ENCODE measurements at regions not wholly inside any gene's neighbourhood (a gene's known extent, or its start where the extent isn't known, plus 50 kb on each side); places are given as distances from the start of the nearest gene placed in this dataset.

DNA sequence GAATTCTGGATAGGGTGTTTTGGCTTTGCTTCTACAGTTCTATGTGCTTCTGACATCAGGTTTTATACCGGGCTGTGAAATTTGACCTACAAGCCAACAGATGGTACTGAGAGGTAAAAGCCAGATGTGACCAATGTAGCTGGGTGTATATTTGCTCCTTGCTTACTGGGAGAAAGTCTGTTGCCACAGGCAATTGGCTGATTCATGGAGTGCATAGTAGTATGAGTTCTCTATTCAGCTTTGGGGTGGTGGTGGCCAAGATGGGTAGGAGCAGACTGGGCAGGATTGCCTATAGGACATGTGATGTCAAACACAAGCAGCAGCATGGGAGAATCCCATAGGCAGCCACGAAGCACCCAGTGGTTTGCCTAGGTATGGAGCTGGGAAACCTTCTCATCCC is 1827.0 kb downstream of the C4orf33 start:
- ChIA-PET CTCF (no interaction called here), POLR2A (ENCODE audit: unreplicated experiment) (no interaction called here)
- Histone ChIP-seq H3K9ac (ENCODE audit: low read depth, low read length) (no peak overlapping the region), H4K91ac (ENCODE audit: insufficient read depth, low read depth, low read length) (no peak overlapping the region), H4K8ac (ENCODE audit: low read depth in 2 of 2, low read length in 2 of 2) (no peak overlapping the region), H3K4me1 (ENCODE audit: control insufficient read depth, insufficient read depth, low read length) (no peaks in the 10 kb centered on the region), H3K4ac (ENCODE audit: low read depth, low read length) (no peak overlapping the region), H3K27me3 (ENCODE audit: control insufficient read depth, insufficient read depth, low read length) (no peaks in the 10 kb centered on the region), H4K5ac (ENCODE audit: low read depth, low read length) (no peak overlapping the region), H3K36me3 (ENCODE audit: control insufficient read depth, insufficient read depth, low read length) (no peaks in the 10 kb centered on the region), H2BK15ac (ENCODE audit: low read depth, low read length) (no peak overlapping the region), H3K14ac (replicated peaks; ENCODE audit: low read depth, low read length) (no peak overlapping the region), H2AK5ac (ENCODE audit: low read depth, low read length) (no peak overlapping the region), H2BK5ac (ENCODE audit: low read depth, low read length, poor library complexity, severe bottlenecking) (no peak overlapping the region), H3K4me3 (ENCODE audit: insufficient read depth, low read depth, low read length) (no peak overlapping the region), H3K79me1 (ENCODE audit: low read depth in 1 of 2, low read length in 2 of 2) (no peaks in the 10 kb centered on the region), H3K18ac (ENCODE audit: low read depth, low read length) (no peak overlapping the region), H3K23ac (ENCODE audit: low read depth, low read length) (no peak overlapping the region), H3K9me1 (ENCODE audit: insufficient read depth, low read length) (no peaks in the 10 kb centered on the region), H3K9me3 (ENCODE audit: control insufficient read depth, insufficient read depth, low read length) (peaks cover 8% of the 10 kb centered on the region), H2AFZ (replicated peaks; ENCODE audit: low read length, poor library complexity) (no peak overlapping the region), H3K27ac (ENCODE audit: insufficient read depth, low read length) (no peak overlapping the region), H3K56ac (ENCODE audit: extremely low read depth, insufficient read depth, low read length) (no peak overlapping the region), H4K20me1 (ENCODE audit: insufficient read depth, low read length) (no peaks in the 10 kb centered on the region), H3K4me2 (ENCODE audit: low read depth, low read length) (no peak overlapping the region), H2AK9ac (replicated peaks; ENCODE audit: low read depth, low read length, poor library complexity) (no peak overlapping the region), H2BK20ac (ENCODE audit: low read depth, low read length) (no peak overlapping the region), H2BK120ac (ENCODE audit: low read depth, low read length) (no peak overlapping the region)
- no CpG with 5 or more reads among the region's 2 CpGs for WGBS, 2 experiments (ENCODE audit: extremely low coverage in 2 of 2, insufficient read length in 1 of 2)
- ATAC-seq (ENCODE audit: low read depth) (no peak), DNase-seq (no peak)
- intact Hi-C loops (cut with micrococcal nuclease): no loop called here
- dilution Hi-C loops (cut with HindIII; ENCODE audit: low sequenced_read_pairs, unreplicated experiment): no loop called here
- no peak for TF ChIP-seq CHD1 (IDR thresholded peaks at IDR 0.05; ENCODE audit: low read depth, low read length)
- TF ChIP-seq MAZ (IDR thresholded peaks at IDR 0.05; ENCODE audit: borderline replicate concordance, low read depth, low read length): no peak
- TF ChIP-seq MXI1 (IDR thresholded peaks at IDR 0.05; ENCODE audit: borderline replicate concordance, low read depth, low read length): no peak
- TF ChIP-seq, protein P1, sequence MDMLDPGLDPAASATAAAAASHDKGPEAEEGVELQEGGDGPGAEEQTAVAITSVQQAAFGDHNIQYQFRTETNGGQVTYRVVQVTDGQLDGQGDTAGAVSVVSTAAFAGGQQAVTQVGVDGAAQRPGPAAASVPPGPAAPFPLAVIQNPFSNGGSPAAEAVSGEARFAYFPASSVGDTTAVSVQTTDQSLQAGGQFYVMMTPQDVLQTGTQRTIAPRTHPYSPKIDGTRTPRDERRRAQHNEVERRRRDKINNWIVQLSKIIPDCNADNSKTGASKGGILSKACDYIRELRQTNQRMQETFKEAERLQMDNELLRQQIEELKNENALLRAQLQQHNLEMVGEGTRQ (IDR thresholded peaks at IDR 0.05; ENCODE audit: low read depth, low read length): no peak
- no peak for TF ChIP-seq MAFK (IDR thresholded peaks at IDR 0.05; ENCODE audit: low read depth, low read length)
- TF ChIP-seq CEBPB (IDR thresholded peaks at IDR 0.05; ENCODE audit: low read depth, low read length): no peak
- no peak for TF ChIP-seq RAD21 (IDR thresholded peaks at IDR 0.05; ENCODE audit: low read length)
- TF ChIP-seq, protein P2, sequence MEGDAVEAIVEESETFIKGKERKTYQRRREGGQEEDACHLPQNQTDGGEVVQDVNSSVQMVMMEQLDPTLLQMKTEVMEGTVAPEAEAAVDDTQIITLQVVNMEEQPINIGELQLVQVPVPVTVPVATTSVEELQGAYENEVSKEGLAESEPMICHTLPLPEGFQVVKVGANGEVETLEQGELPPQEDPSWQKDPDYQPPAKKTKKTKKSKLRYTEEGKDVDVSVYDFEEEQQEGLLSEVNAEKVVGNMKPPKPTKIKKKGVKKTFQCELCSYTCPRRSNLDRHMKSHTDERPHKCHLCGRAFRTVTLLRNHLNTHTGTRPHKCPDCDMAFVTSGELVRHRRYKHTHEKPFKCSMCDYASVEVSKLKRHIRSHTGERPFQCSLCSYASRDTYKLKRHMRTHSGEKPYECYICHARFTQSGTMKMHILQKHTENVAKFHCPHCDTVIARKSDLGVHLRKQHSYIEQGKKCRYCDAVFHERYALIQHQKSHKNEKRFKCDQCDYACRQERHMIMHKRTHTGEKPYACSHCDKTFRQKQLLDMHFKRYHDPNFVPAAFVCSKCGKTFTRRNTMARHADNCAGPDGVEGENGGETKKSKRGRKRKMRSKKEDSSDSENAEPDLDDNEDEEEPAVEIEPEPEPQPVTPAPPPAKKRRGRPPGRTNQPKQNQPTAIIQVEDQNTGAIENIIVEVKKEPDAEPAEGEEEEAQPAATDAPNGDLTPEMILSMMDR (conservative IDR thresholded peaks at IDR 0.05; ENCODE audit: low read depth, low read length): no peak
- no peak for TF ChIP-seq RFX5 (IDR thresholded peaks at IDR 0.05; ENCODE audit: low read depth, low read length)
- TF ChIP-seq SMC3 (IDR thresholded peaks at IDR 0.05; ENCODE audit: low read depth, low read length): no peak
- TF ChIP-seq FOS (IDR thresholded peaks at IDR 0.05; ENCODE audit: low read depth, low read length): no peak
- TF ChIP-seq, protein P3, sequence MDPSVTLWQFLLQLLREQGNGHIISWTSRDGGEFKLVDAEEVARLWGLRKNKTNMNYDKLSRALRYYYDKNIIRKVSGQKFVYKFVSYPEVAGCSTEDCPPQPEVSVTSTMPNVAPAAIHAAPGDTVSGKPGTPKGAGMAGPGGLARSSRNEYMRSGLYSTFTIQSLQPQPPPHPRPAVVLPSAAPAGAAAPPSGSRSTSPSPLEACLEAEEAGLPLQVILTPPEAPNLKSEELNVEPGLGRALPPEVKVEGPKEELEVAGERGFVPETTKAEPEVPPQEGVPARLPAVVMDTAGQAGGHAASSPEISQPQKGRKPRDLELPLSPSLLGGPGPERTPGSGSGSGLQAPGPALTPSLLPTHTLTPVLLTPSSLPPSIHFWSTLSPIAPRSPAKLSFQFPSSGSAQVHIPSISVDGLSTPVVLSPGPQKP (IDR thresholded peaks at IDR 0.05; ENCODE audit: borderline replicate concordance, low read depth, low read length): no peak
- no peak for TF ChIP-seq POLR2A (IDR thresholded peaks at IDR 0.05; ENCODE audit: low read depth, low read length)
- no peak for TF ChIP-seq BHLHE40 (IDR thresholded peaks at IDR 0.05; ENCODE audit: low read depth, low read length)
- TF ChIP-seq NFE2L2 (IDR thresholded peaks at IDR 0.05; ENCODE audit: low read depth, low read length): no peak
- TF ChIP-seq RCOR1 (IDR thresholded peaks at IDR 0.05; ENCODE audit: insufficient replicate concordance, low read length): no peak
- BruUV-seq (replicated peaks): no TSS peak
- in situ Hi-C loops (cut with MboI; ENCODE audit: low sequenced_read_pairs): no loop called here

All from IMR-90 (cell line).